ENCODE measurements at regions not wholly inside any gene's neighbourhood (a gene's known extent, or its start where the extent isn't known, plus 50 kb on each side); places are given as distances from the start of the nearest gene placed in this dataset.

DNA sequence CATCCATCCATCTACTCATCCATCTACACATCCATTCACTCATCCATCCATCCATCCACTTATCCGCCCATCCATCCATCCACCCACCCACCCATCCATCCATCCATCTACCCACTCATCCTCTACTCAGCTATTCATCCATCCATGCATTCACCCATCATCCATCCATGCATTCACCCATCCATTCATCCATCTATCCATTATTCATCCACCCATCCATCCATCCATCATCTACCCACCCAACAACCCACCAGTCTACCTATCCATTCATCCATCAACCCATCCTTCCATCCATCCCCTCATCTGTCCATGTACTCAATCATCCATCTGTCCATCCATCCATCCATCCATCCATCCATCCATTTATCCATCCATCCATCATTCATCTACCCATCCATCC lies 972.7 kb downstream of the BRD1 start:
- Histone ChIP-seq H3K27ac (ENCODE audit: low read length) (no peak overlapping the region), H3K9me3 (ENCODE audit: control insufficient read depth, insufficient read depth, low read depth, low read length) (no peaks in the 10 kb centered on the region), H3K4me1 (ENCODE audit: control insufficient read depth, insufficient read depth, low read length) (no peaks in the 10 kb centered on the region), H3K4me3 (ENCODE audit: low read depth in 2 of 2, low read length in 2 of 2) (no peak overlapping the region), H3K27me3 (ENCODE audit: control insufficient read depth, insufficient read depth, low read length) (peaks cover 2% of the 10 kb centered on the region; the same call in 1 of the 2 replicates), H3K36me3 (ENCODE audit: control insufficient read depth, insufficient read depth, low read length) (no peaks in the 10 kb centered on the region)
- ATAC-seq (no peak), DNase-seq (ENCODE audit: low read depth, low spot score) (no peak)
- in situ Hi-C loops (cut with HindIII; ENCODE audit: low pct_unique_long_range_greater_than_20kb, low sequenced_read_pairs) (no loop called here), intact Hi-C loops (cut with micrococcal nuclease; ENCODE audit: unreplicated experiment) (no loop called here)
- POLR2A ChIA-PET, result no interaction called here
- CTCF ChIA-PET, result no interaction called here
- no TSS peak for BruUV-seq (replicated peaks)
- TF ChIP-seq SIN3A (IDR thresholded peaks at IDR 0.05; ENCODE audit: borderline replicate concordance, insufficient read depth, low read depth, low read length) (no peak), TCF7L2 (IDR thresholded peaks at IDR 0.05; ENCODE audit: low read depth, low read length) (no peak), POLR2AphosphoS5 (IDR thresholded peaks at IDR 0.05; ENCODE audit: low read depth, low read length) (no peak)
- TF ChIP-seq, protein P1, sequence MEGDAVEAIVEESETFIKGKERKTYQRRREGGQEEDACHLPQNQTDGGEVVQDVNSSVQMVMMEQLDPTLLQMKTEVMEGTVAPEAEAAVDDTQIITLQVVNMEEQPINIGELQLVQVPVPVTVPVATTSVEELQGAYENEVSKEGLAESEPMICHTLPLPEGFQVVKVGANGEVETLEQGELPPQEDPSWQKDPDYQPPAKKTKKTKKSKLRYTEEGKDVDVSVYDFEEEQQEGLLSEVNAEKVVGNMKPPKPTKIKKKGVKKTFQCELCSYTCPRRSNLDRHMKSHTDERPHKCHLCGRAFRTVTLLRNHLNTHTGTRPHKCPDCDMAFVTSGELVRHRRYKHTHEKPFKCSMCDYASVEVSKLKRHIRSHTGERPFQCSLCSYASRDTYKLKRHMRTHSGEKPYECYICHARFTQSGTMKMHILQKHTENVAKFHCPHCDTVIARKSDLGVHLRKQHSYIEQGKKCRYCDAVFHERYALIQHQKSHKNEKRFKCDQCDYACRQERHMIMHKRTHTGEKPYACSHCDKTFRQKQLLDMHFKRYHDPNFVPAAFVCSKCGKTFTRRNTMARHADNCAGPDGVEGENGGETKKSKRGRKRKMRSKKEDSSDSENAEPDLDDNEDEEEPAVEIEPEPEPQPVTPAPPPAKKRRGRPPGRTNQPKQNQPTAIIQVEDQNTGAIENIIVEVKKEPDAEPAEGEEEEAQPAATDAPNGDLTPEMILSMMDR (IDR thresholded peaks at IDR 0.05), result no peak
- TF ChIP-seq, protein P2, sequence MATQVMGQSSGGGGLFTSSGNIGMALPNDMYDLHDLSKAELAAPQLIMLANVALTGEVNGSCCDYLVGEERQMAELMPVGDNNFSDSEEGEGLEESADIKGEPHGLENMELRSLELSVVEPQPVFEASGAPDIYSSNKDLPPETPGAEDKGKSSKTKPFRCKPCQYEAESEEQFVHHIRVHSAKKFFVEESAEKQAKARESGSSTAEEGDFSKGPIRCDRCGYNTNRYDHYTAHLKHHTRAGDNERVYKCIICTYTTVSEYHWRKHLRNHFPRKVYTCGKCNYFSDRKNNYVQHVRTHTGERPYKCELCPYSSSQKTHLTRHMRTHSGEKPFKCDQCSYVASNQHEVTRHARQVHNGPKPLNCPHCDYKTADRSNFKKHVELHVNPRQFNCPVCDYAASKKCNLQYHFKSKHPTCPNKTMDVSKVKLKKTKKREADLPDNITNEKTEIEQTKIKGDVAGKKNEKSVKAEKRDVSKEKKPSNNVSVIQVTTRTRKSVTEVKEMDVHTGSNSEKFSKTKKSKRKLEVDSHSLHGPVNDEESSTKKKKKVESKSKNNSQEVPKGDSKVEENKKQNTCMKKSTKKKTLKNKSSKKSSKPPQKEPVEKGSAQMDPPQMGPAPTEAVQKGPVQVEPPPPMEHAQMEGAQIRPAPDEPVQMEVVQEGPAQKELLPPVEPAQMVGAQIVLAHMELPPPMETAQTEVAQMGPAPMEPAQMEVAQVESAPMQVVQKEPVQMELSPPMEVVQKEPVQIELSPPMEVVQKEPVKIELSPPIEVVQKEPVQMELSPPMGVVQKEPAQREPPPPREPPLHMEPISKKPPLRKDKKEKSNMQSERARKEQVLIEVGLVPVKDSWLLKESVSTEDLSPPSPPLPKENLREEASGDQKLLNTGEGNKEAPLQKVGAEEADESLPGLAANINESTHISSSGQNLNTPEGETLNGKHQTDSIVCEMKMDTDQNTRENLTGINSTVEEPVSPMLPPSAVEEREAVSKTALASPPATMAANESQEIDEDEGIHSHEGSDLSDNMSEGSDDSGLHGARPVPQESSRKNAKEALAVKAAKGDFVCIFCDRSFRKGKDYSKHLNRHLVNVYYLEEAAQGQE (IDR thresholded peaks at IDR 0.05; ENCODE audit: insufficient read depth in 1 of 2, low read depth in 2 of 2, low read length in 1 of 2), result no peak

DNA sequence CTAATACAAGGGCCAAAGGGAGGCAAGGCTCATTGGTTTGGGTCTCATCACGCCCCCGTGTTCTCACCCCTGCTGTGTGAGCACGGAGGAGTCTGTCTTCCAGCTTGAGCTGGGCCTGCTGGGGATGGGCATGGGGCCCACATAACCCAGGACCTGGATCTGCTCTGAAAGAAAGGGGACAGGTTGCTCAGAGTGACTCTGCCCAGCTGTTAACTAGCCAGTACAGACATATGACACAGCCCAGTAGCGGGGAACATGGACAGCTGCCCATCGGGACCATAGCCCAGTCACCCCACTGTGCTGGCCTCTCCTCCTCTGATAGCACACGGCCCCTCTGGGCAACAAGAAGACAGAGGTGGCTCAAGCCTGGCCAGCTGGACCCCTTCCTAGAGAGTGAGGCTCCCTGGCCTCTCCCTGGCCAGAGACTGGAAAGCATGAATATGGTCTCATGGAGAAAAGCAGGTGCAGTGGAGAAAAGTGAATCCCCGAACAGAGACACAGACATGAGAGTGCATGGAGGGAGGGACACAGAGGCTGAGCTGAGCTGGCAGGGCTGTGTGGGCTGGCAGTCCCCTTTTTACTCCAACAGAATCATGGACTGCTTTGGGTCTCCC lies 973.9 kb downstream of the BRD1 start:
- TF ChIP-seq SIN3A (IDR thresholded peaks at IDR 0.05; ENCODE audit: borderline replicate concordance, insufficient read depth, low read depth, low read length) (no peak), POLR2AphosphoS5 (IDR thresholded peaks at IDR 0.05; ENCODE audit: low read depth, low read length) (no peak), TCF7L2 (IDR thresholded peaks at IDR 0.05; ENCODE audit: low read depth, low read length) (no peak)
- TF ChIP-seq, protein P1 (IDR thresholded peaks at IDR 0.05), result no peak
- TF ChIP-seq, protein P2 (IDR thresholded peaks at IDR 0.05; ENCODE audit: insufficient read depth in 1 of 2, low read depth in 2 of 2, low read length in 1 of 2), result no peak
- Histone ChIP-seq H3K4me1 (ENCODE audit: control insufficient read depth, insufficient read depth, low read length) (no peaks in the 10 kb centered on the region), H3K27me3 (ENCODE audit: control insufficient read depth, insufficient read depth, low read length) (peaks cover 2% of the 10 kb centered on the region; the same call in 1 of the 2 replicates), H3K9me3 (ENCODE audit: control insufficient read depth, insufficient read depth, low read depth, low read length) (no peaks in the 10 kb centered on the region), H3K27ac (ENCODE audit: low read length) (no peak overlapping the region), H3K36me3 (ENCODE audit: control insufficient read depth, insufficient read depth, low read length) (no peaks in the 10 kb centered on the region), H3K4me3 (ENCODE audit: low read depth in 2 of 2, low read length in 2 of 2) (no peak overlapping the region)
- POLR2A ChIA-PET, result no interaction called here
- no TSS peak for BruUV-seq (replicated peaks)
- no peak for ATAC-seq
- CTCF ChIA-PET, result no interaction called here
- in situ Hi-C loops (cut with HindIII; ENCODE audit: low pct_unique_long_range_greater_than_20kb, low sequenced_read_pairs) (no loop called here), intact Hi-C loops (cut with micrococcal nuclease; ENCODE audit: unreplicated experiment) (no loop called here)
- no peak for DNase-seq (ENCODE audit: low read depth, low spot score)

Measured in Panc1 (cell line).